WTC11 (cell line): ENCODE measurements at regions not wholly inside any gene's neighbourhood (a gene's known extent, or its start where the extent isn't known, plus 50 kb on each side); places are given as distances from the start of the nearest gene placed in this dataset.

Experiments
- CTCF ChIP-seq: fragments of 200-600 bp; IDR thresholded peaks from 2 replicates; pipeline ENCODE4 v1.8.0; 2022; ENCODE audit warnings: antibody characterized with exemption
- FOXK1 ChIP-seq: sonication (generic); formaldehyde crosslinking; IDR thresholded peaks from 2 replicates; pipeline ENCODE4 v1.8.0; 2022; ENCODE audit warnings: mild to moderate bottlenecking, moderate library complexity, missing genetic modification reagents
- FOXP4 ChIP-seq: sonication (generic); formaldehyde crosslinking; IDR thresholded peaks from 2 replicates; pipeline ENCODE4 v1.8.0; 2022; ENCODE audit warnings: mild to moderate bottlenecking, missing genetic modification reagents
- HMGXB4 ChIP-seq: sonication (generic); formaldehyde crosslinking; IDR thresholded peaks from 2 replicates; pipeline ENCODE4 v1.8.1; 2023; ENCODE audit warnings: mild to moderate bottlenecking, moderate library complexity, missing genetic modification reagents
- KAT7 ChIP-seq: sonication (generic); formaldehyde crosslinking; IDR thresholded peaks from 2 replicates; pipeline ENCODE4 v1.8.1; 2023; ENCODE audit warnings: missing genetic modification reagents, mild to moderate bottlenecking, borderline replicate concordance
- SP1 ChIP-seq: sonication (generic); formaldehyde crosslinking; conservative IDR thresholded peaks from 2 replicates; pipeline ENCODE4 v1.8.1; 2022; ENCODE audit warnings: missing genetic modification reagents
- TF ChIP-seq, protein P1 (sequence below): sonication (generic); formaldehyde crosslinking; IDR thresholded peaks from 2 replicates; pipeline ENCODE4 v1.8.0; 2022; ENCODE audit warnings: mild to moderate bottlenecking, missing genetic modification reagents
- TF ChIP-seq, protein P2 (sequence below): sonication (generic); formaldehyde crosslinking; conservative IDR thresholded peaks from 2 replicates; pipeline ENCODE4 v1.8.1; 2022; ENCODE audit warnings: mild to moderate bottlenecking, missing genetic modification reagents

- TF ChIP-seq CTCF (no peak), FOXK1 (CRISPR knock-in tag) (no peak), SP1 (CRISPR knock-in tag) (no peak), KAT7 (CRISPR knock-in tag) (no peak), FOXP4 (CRISPR knock-in tag) (no peak), HMGXB4 (CRISPR knock-in tag) (no peak)
- TF ChIP-seq, protein P1, sequence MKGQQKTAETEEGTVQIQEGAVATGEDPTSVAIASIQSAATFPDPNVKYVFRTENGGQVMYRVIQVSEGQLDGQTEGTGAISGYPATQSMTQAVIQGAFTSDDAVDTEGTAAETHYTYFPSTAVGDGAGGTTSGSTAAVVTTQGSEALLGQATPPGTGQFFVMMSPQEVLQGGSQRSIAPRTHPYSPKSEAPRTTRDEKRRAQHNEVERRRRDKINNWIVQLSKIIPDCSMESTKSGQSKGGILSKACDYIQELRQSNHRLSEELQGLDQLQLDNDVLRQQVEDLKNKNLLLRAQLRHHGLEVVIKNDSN (CRISPR knock-in tag) = no peak
- TF ChIP-seq, protein P2, sequence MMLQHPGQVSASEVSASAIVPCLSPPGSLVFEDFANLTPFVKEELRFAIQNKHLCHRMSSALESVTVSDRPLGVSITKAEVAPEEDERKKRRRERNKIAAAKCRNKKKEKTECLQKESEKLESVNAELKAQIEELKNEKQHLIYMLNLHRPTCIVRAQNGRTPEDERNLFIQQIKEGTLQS = no peak
These were observed 1090.1 kb downstream of the CDH9 start for GRCh38 chr5:25948278-25948677.
